ENCODE measurements at regions not wholly inside any gene's neighbourhood (a gene's known extent, or its start where the extent isn't known, plus 50 kb on each side); places are given as distances from the start of the nearest gene placed in this dataset.
A peak's percentile ranks its signal among the peaks of the same experiment; 100 is the strongest.

GRCh38 chr18:67731851-67732250 is 215.3 kb upstream of the DSEL start:
- no peak for TF ChIP-seq CTCF (conservative IDR thresholded peaks at IDR 0.05; ENCODE audit: low read depth, low read length)
- peak; percentile 5 for DNase-seq (ENCODE audit: low read depth)
- H3K4me3 ChIP-seq (ENCODE audit: low read length), result no peak overlapping the region

GRCh38 chr18:67730886-67731285 is 214.4 kb upstream of the DSEL start:
- H3K4me3 ChIP-seq (ENCODE audit: low read length), result no peak overlapping the region
- DNase-seq (ENCODE audit: low read depth), result peak; percentile 51
- no peak for TF ChIP-seq CTCF (conservative IDR thresholded peaks at IDR 0.05; ENCODE audit: low read depth, low read length)

GRCh38 chr18:67728364-67728763 is 211.8 kb upstream of the DSEL start:
- no peak for DNase-seq (ENCODE audit: low read depth)
- H3K4me3 ChIP-seq (ENCODE audit: low read length), result no peak overlapping the region
- TF ChIP-seq CTCF (conservative IDR thresholded peaks at IDR 0.05; ENCODE audit: low read depth, low read length), result no peak

- H3K4me3 ChIP-seq (ENCODE audit: low read length), result no peak overlapping the region
- TF ChIP-seq CTCF (conservative IDR thresholded peaks at IDR 0.05; ENCODE audit: low read depth, low read length), result no peak
- no peak for DNase-seq (ENCODE audit: low read depth)
These were observed 210.4 kb upstream of the DSEL start for GRCh38 chr18:67726882-67727281.

- no peak for TF ChIP-seq CTCF (conservative IDR thresholded peaks at IDR 0.05; ENCODE audit: low read depth, low read length)
- no peak for DNase-seq (ENCODE audit: low read depth)
- H3K4me3 ChIP-seq (ENCODE audit: low read length), result no peak overlapping the region
These were observed 201.3 kb upstream of the DSEL start for GRCh38 chr18:67717800-67718199.

GRCh38 chr18:67715567-67715966 is 199.0 kb upstream of the DSEL start:
- TF ChIP-seq CTCF (conservative IDR thresholded peaks at IDR 0.05; ENCODE audit: low read depth, low read length), result no peak
- no peak for DNase-seq (ENCODE audit: low read depth)
- H3K4me3 ChIP-seq (ENCODE audit: low read length), result no peak overlapping the region

GRCh38 chr18:67710639-67711038 is 194.1 kb upstream of the DSEL start:
- TF ChIP-seq CTCF (conservative IDR thresholded peaks at IDR 0.05; ENCODE audit: low read depth, low read length), result peak; percentile 20
- DNase-seq (ENCODE audit: low read depth), result no peak
- H3K4me3 ChIP-seq (ENCODE audit: low read length), result no peak overlapping the region

All from retinal pigment epithelial cell (primary cell).